DMS 273 treated with DMSO at 0.1 percent for 48 hours (cell line): ENCODE measurements at regions not wholly inside any gene's neighbourhood (a gene's known extent, or its start where the extent isn't known, plus 50 kb on each side); places are given as distances from the start of the nearest gene placed in this dataset.
"Not testable (repeated sequence)": the region's sequence is repeated elsewhere in the genome, so short reads cannot be mapped to it uniquely, and the experiment has no call there.

Experiments used
- DNase-seq: peaks from one replicate; lab custom pipeline; 2025; lab: John Stamatoyannopoulos, UW

DNA sequence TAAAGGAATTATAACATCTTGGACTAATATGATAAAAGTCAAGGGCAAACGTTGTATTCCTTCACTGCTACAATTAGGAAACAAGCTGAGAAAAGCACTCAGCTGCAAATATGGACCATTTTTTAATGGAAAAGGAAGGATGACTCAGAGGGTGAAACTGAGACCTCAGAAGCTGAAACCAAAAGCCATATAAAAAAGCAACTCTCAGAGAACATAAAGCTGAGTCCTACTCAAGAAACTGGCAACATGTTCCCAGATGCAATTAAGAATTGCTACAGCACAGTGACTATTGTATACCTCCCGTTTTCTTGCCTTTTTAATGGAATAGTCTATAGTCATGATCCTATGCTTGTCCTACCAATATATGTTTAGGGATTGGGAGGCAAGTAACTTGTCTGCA lies 1106.4 kb upstream of the INTU start:
- DNase-seq: no peak

- no peak for DNase-seq
Measured at GRCh38 chr4:126529997-126530396, 1102.8 kb upstream of the INTU start.

GRCh38 chr4:126530996-126531585 lies 1101.7 kb upstream of the INTU start:
- no peak for DNase-seq

- no peak for DNase-seq
Measured at GRCh38 chr4:126532527-126532926, 1100.2 kb upstream of the INTU start.

DNA sequence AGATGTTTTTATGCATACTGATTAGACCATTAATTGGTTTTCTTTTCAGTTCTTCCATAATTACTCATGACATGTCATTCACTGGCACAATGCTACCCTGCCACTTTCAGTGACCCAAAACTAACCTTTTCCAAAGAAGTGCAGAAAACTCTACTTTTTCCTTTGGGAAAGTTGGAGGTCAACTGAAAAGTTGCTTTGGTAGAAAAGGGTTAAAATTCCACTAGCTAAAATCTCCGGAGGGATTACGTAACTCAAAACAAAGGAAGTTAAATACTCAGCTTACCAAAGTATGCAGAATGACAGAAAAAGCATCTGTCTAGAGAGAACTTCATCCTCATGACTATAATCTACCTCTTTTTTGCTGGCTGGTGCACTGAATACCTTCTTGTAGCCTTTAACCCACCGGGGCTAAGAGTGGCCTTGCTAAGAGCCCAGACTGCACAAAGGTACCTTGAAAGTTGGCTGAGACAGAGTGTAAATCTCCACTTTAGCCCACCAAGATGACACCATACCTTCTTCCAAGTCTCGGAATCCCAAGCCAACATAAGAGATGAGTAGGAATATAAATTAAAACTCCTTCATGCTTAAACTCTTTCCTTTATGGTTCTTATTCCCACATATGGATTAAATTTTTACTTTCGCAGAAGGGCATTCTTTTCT lies 1099.5 kb upstream of the INTU start:
- no peak for DNase-seq

- no peak for DNase-seq
Measured at GRCh38 chr4:126539771-126540170, 1093.0 kb upstream of the INTU start.

GRCh38 chr4:126541820-126542219 lies 1090.9 kb upstream of the INTU start:
- peak; percentile 38 for DNase-seq

GRCh38 chr4:126544276-126544675 lies 1088.5 kb upstream of the INTU start:
- DNase-seq: no peak

GRCh38 chr4:126546197-126546596 lies 1086.6 kb upstream of the INTU start:
- not testable (repeated sequence) for DNase-seq

DNA sequence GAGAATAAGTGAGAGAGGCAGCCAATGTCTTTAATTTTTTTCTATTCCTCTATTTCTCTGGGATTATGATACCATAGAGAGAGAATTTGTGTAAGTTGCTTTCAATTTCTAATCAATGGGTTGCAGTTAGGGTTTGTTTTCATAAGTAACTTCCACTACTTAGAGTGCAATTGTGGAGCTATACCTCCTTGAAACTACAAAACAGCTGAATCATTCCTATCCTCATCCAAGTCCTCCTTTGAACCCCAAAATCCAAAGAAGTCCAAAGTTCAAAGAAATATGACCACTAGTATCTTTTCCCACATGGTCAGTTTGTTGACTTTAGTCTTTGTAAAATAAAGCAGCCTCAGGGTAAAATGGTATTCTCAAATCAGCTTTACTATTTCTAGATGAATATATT lies 1085.4 kb upstream of the INTU start:
- no peak for DNase-seq

DNA sequence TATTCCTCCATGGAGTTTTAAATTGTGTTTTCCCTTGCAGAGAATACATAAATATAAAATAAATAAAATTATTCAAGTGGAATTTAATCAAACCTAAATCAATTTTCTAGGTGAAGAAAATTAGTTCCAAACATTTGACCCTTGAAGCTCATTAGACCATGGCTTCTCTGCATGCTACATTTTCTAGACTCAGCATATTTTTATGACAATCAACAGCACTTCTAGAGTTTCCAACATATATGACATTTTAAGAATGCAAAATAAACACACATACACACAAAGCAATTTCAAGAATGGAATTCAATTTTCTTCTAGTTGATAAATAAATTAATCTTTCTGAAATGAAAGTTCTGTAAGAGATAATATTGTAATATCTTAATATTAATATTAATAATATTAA lies 1083.9 kb upstream of the INTU start:
- DNase-seq: no peak

GRCh38 chr4:126552321-126552720 lies 1080.4 kb upstream of the INTU start:
- no peak for DNase-seq

DNA sequence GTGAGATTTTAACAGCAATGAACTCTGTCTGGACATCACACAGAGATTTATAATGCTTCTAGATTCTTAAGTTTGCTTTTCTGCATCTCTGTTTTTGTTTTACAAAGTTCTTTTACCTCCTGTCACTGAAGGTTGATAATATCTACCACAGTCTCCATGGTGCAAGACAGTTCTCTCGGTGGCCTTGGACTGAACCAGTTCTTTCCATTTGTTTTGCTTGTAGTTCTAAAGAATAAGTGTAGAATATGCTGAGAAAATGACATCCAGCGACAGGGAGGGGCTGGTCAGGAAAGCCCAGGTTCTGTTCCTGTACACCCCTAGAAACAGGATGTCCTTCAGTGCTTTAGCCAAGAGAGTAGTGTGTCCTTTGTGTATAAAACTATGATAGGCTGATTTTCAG lies 1079.5 kb upstream of the INTU start:
- DNase-seq: no peak

DNA sequence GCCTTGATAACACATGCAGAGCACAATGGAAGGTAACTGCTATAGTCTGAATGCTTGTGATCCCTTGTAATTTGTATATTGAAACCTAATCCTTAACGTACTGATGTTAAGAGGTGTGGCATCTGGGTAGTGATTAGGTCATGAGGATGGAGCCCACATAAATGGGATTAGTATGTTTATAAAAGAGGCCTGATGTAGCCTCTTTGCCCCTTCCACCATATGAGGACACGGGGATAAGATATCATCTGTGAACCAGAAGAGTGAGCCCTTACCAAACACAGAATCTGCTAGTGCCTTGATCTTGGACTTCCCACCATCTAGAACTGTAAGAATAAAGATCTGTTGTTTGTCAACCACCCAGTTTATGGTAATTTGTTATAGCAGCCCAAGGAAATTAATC lies 1074.2 kb upstream of the INTU start:
- no peak for DNase-seq

DNA sequence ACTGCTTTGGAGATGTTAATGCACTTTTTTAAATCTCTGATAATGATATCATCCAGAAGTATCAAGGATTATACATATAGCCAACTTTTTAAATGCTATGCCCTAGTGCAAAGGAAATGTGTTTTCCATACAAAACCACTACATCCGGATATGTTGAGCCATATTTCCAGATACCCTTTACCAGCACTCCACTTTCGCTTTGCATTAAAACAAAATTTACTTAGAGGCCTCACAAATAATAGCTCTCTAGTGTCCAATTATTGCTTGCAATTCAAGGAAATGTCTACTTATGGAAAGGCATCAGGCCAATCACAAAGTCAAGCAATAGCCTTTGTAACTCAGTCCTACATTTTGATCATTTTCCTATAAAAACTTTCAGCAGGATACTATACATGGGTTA lies 1072.8 kb upstream of the INTU start:
- no peak for DNase-seq

DNA sequence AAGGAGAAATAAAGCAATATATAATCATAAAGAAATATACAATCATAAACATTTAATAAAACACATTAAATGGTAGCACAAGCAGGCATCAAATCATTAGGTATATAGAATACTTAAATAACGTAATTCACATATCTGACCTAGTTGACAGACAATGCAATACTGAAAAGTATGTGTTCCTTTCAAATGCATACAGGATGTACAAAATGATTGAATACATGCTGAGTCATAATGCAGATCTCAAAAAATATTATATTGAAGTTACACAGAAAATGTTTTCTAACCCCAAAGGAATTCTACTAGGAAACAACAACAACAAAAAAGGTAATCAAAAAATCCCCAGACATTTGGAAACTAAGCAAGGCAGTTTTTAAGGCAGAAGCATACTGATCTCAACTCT lies 1072.0 kb upstream of the INTU start:
- DNase-seq: no peak

DNA sequence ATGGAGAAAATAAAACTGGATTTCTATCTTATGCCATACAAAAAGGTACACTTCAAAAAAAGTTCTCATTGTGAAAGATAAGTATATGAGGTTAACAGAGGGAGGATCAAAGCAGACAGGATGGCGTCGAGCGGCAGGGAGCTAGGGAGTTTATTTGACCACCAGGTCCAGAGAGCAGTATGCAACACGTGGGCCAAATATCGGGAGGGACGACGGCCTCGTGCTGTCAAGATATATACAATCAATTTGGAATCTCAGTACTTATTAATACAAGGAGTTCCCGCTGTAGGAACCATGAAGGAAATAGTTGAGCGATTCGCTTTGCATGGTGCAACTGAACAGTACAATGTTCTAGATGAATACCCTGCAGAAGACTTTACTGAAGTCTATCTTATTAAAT lies 1069.4 kb upstream of the INTU start:
- no peak for DNase-seq

DNA sequence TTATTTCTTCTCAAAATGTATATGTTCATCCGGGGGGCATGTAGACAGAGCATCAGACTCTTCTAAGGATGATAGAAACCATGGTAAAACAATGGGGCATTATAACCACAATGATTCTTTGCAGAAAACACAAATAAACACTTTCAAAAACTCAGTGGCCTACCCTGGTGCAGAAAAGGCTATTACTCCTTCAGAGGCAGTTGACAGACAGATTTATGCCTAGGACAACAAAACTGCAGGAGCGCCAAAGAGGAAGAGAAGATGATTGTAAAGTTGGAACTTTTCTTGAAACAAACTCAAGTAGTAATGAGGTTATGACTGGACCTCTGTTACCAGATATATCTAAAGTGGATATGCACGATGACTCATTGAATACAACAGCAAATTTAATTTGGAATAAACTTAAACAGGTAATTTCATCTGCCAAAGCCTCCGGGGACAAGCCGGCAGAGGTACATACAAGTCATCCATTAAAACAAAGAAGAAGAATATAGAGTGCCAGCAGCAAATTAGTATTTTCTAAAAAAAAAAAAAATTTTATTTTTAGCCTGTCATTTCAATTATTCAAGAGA lies 1068.4 kb upstream of the INTU start:
- DNase-seq: no peak

DNA sequence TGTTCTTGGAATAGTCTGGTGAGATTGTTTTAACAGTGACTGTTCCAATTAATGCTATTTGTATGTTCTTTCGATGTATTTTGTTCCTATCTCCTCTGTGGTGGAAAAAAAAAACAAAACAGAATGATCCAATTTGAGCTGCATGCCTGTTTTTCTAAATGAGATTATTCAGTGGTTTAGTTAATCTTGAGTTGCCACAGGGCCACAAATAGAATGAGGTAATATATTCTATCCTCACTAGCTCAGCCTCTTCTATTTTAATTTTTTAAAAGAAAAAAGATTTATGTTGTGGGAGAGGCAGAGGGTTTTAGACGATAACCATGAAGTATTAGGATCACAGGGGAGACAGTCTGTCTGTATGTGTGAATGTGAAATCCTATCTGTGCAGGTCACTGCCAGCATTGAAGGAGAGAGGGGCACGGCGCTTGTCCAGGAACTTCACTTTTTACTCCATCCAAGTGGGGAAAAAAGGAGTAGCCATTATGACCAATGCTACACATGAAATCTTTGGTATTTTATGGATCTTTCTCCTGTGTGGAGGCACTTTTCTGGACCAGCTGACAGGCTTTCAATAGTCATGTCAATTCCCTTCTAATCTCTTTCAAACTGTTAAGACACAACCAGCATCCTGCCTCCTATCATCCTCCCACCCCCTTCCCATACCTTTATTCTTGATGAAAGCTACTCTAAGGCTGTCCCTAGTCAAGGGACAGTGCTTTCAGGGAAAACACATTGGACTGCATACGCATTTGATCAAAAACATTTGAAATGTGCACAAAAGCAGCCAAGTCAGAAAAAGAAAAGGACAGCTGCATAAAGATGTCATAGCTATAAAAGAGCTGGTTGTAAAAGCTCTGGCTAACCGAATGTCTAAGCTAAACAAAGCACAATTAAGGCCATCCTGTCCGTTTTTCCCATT lies 1063.8 kb upstream of the INTU start:
- no peak for DNase-seq

- DNase-seq: no peak
Measured at GRCh38 chr4:126572264-126572663, 1060.5 kb upstream of the INTU start.

DNA sequence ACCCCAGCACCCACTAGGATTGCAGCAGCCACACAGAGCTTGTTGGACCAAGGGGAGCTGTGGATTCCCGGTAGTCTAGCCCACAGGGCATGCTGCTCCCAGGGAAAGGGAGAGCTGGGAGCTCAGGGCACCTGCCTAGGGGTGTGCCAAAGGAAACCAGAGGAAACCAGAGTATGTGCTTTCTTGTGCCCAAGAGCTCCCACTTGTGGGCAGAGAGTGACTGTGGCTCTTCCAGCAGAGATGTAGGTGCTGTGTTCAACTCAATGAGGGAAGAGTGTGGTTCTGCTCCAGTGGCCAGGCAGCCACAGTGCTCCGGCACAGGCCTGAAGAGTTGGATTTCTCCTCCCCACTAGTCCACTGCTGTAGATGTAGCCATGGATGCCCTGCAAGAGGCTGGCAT lies 1050.0 kb upstream of the INTU start:
- no peak for DNase-seq

- DNase-seq: no peak
Measured at GRCh38 chr4:126583509-126583908, 1049.2 kb upstream of the INTU start.

GRCh38 chr4:126591583-126591982 lies 1041.2 kb upstream of the INTU start:
- no peak for DNase-seq
